ENCODE measurements at regions not wholly inside any gene's neighbourhood (a gene's known extent, or its start where the extent isn't known, plus 50 kb on each side); places are given as distances from the start of the nearest gene placed in this dataset.

- TF ChIP-seq CTCF (IDR thresholded peaks at IDR 0.05; ENCODE audit: low read depth, low read length) (no peak), MYC (IDR thresholded peaks at IDR 0.05; ENCODE audit: low read depth, low read length) (no peak), MAX (IDR thresholded peaks at IDR 0.05; ENCODE audit: low read depth, low read length) (no peak)
Observed at GRCh38 chr16:63614429-63614828, 1507.4 kb downstream of the CDH11 start.
